Adrenal gland (tissue), 9 donors: ENCODE measurements at regions not wholly inside any gene's neighbourhood (a gene's known extent, or its start where the extent isn't known, plus 50 kb on each side); places are given as distances from the start of the nearest gene placed in this dataset.

Experiments
- DNase-seq, 7 donors: peaks; one replicate each; pipeline ENCODE4 v3.0.0-alpha.2; 2019 to 2020
- H3K27ac ChIP-seq, 5 donors: fragments of 200-600 bp; sonication (generic) in 4 of 5; 1 replicate in 3 of 5; 2 replicates in 2 of 5; pipeline versions ENCODE4 v1.5.1 to v1.8.0; 2016 to 2020; ENCODE audit warnings: mild to moderate bottlenecking in 1 of 5
- H3K27me3 ChIP-seq: fragments of 200-600 bp; 2 replicates; pipeline ENCODE4 v1.8.0; 2021
- H3K36me3 ChIP-seq, 2 donors: fragments of 200-600 bp; replicated peaks in 1 of 2; 1 replicate in 1 of 2; 2 replicates in 1 of 2; pipeline versions ENCODE4 v1.5.1 to v1.8.0; 2018 to 2022
- H3K4me1 ChIP-seq, 2 donors: fragments of 200-600 bp; replicated peaks in 1 of 2; 1 replicate in 1 of 2; 2 replicates in 1 of 2; pipeline versions ENCODE4 v1.5.1 to v1.8.0; 2018 to 2021
- H3K4me3 ChIP-seq, 4 donors: fragments of 200-600 bp; sonication (generic) in 3 of 4; one replicate each; pipeline ENCODE4 v1.5.1; 2016 to 2018
- H3K9me3 ChIP-seq, 3 donors: fragments of 200-600 bp; sonication (generic) in 1 of 3; replicated peaks in 1 of 3; 1 replicate in 2 of 3; 2 replicates in 1 of 3; pipeline versions ENCODE4 v1.5.1 to v1.8.0; 2016 to 2021
- POLR2A ChIP-seq, 2 donors: fragments of 450-650 bp; IDR thresholded peaks; one replicate each; pipeline ENCODE4 v1.6.1; 2017; ENCODE audit warnings: antibody characterized with exemption in 2 of 2, mild to moderate bottlenecking in 2 of 2, moderate library complexity in 1 of 2
- WGBS, 4 donors: extraction: QIAGEN DNeasy Blood & Tissue Kit in 2 of 4; methylation state at CpG; one replicate each; pipeline versions ENCODE4 v1.1.5 to v1.1.7; 2013 to 2017; 5-methylcytosine and 5-hydroxymethylcytosine counted together
- intact Hi-C, 2 donors: fragments of 100-400 bp; cut with DNase I; formaldehyde crosslinking; loops; one replicate each; pipeline versions ENCODE4 v1.14.1 to v1.15.0; 2022 to 2023
- TF ChIP-seq, protein P1 (sequence below), 6 experiments: fragments of 450-650 bp in 4 of 6; fragments of 200-600 bp in 2 of 6; sonication (generic) in 1 of 6; IDR thresholded peaks; 1 replicate in 5 of 6; 2 replicates in 1 of 6; pipeline versions ENCODE4 v1.5.1 to v1.8.0; 2016 to 2021; ENCODE audit warnings: antibody characterized with exemption in 6 of 6, mild to moderate bottlenecking in 2 of 6, moderate library complexity in 1 of 6
- donor health status: healthy with polysubstance abuse.
- donor health status: Bipolar disorder and iron deficiency.
- donor health status: DM: yes; HTN: yes; CAD: no.
- donor health status: DM: no; HTN: no; CAD: no.
- donor health status: DM: no; HTN: no; CAD: no.

- H3K4me3 ChIP-seq: no peak overlapping the region
- TF ChIP-seq POLR2A (IDR thresholded peaks at IDR 0.05): no peak
- TF ChIP-seq, protein P1, sequence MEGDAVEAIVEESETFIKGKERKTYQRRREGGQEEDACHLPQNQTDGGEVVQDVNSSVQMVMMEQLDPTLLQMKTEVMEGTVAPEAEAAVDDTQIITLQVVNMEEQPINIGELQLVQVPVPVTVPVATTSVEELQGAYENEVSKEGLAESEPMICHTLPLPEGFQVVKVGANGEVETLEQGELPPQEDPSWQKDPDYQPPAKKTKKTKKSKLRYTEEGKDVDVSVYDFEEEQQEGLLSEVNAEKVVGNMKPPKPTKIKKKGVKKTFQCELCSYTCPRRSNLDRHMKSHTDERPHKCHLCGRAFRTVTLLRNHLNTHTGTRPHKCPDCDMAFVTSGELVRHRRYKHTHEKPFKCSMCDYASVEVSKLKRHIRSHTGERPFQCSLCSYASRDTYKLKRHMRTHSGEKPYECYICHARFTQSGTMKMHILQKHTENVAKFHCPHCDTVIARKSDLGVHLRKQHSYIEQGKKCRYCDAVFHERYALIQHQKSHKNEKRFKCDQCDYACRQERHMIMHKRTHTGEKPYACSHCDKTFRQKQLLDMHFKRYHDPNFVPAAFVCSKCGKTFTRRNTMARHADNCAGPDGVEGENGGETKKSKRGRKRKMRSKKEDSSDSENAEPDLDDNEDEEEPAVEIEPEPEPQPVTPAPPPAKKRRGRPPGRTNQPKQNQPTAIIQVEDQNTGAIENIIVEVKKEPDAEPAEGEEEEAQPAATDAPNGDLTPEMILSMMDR (IDR thresholded peaks at IDR 0.05): no peak
- no peaks in the 10 kb centered on the region for H3K9me3 ChIP-seq
- WGBS, 4 donors: 58 to 66% (median 61%) methylated on average over 5 to 7 of the region's 7 CpGs
- DNase-seq: no peak
- no peak overlapping the region for H3K27ac ChIP-seq
- H3K36me3 ChIP-seq: no peaks in the 10 kb centered on the region
- intact Hi-C loops: no loop called here
- no peaks in the 10 kb centered on the region for H3K27me3 ChIP-seq
- no peaks in the 10 kb centered on the region for H3K4me1 ChIP-seq
Observed at GRCh38 chr14:97350894-97351731, 553.9 kb downstream of the VRK1 start.

DNA sequence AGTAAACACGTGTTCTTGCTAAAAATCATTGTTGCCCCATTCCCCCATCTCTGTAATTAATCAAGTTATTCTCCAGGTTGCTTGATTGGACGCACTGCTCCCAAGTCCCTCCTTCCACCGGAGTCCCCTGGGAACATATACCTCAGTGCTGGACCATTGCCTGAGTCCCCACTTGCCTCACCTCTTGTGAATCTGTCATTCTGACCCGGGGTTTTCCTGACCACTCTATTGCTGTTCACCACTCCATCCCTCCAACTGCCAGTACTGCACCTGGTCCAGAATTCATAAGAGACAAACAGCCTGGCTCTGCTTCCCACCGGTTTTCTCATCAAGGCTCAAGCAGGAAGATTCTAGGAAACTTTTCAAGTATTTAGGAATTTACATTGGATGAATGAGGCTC lies 555.9 kb downstream of the VRK1 start:
- TF ChIP-seq POLR2A (IDR thresholded peaks at IDR 0.05): no peak
- TF ChIP-seq, protein P1 (IDR thresholded peaks at IDR 0.05): no peak
- WGBS, 4 donors: 79 to 86% (median 84%) methylated on average over 5 of the region's 5 CpGs

GRCh38 chr14:97354119-97354722 lies 557.0 kb downstream of the VRK1 start:
- no peak for DNase-seq
- no peak overlapping the region for H3K27ac ChIP-seq

More for the DNA sequence above, 555.9 kb downstream of the VRK1 start:
- Histone ChIP-seq H3K9me3 (no peaks in the 10 kb centered on the region), H3K27ac (no peak overlapping the region), H3K4me3 (no peak overlapping the region), H3K36me3 (no peaks in the 10 kb centered on the region), H3K4me1 (no peaks in the 10 kb centered on the region), H3K27me3 (peaks cover under 1% of the 10 kb centered on the region)
- intact Hi-C loops: no loop called here
- DNase-seq: no peak

GRCh38 chr14:97359341-97359740 lies 562.2 kb downstream of the VRK1 start:
- 76 to 83% (median 78%) methylated on average over 5 to 6 of the region's 6 CpGs for WGBS, 4 donors
- intact Hi-C loops: no loop called here
- Histone ChIP-seq H3K9me3 (no peaks in the 10 kb centered on the region), H3K4me1 (no peaks in the 10 kb centered on the region), H3K27me3 (peaks cover 4% of the 10 kb centered on the region), H3K27ac (no peak overlapping the region), H3K36me3 (no peaks in the 10 kb centered on the region), H3K4me3 (no peak overlapping the region)
- TF ChIP-seq, protein P1 (IDR thresholded peaks at IDR 0.05): no peak
- TF ChIP-seq POLR2A (IDR thresholded peaks at IDR 0.05): no peak
- no peak for DNase-seq

More at GRCh38 chr14:97354119-97354722, 557.0 kb downstream of the VRK1 start:
- peaks cover 4% of the 10 kb centered on the region for H3K27me3 ChIP-seq
- H3K9me3 ChIP-seq: no peaks in the 10 kb centered on the region
- TF ChIP-seq, protein P1 (IDR thresholded peaks at IDR 0.05): no peak
- no peak for TF ChIP-seq POLR2A (IDR thresholded peaks at IDR 0.05)
- 45 to 82% (median 62%) methylated on average over 3 of the region's 3 CpGs for WGBS, 4 donors
- no peak overlapping the region for H3K4me3 ChIP-seq
- no peaks in the 10 kb centered on the region for H3K36me3 ChIP-seq
- no peaks in the 10 kb centered on the region for H3K4me1 ChIP-seq
- intact Hi-C loops: no loop called here
